Body of pancreas (tissue), 4 donors: ENCODE measurements at regions not wholly inside any gene's neighbourhood (a gene's known extent, or its start where the extent isn't known, plus 50 kb on each side); places are given as distances from the start of the nearest gene placed in this dataset.

Experiments
- ATAC-seq: fragments of 150-250 bp; one replicate; pipeline ENCODE4 v1.9.1; 2016
- DNase-seq, 4 donors: peaks; one replicate each; pipeline ENCODE4 v3.0.0-alpha.2; 2019
- H3K27ac ChIP-seq, 4 donors: fragments of 200-600 bp; sonication (generic); 1 replicate in 3 of 4; 2 replicates in 1 of 4; pipeline versions ENCODE4 v1.5.1 to v1.6.1; 2016 to 2019; ENCODE audit warnings: mild to moderate bottlenecking in 1 of 4, mixed read lengths in 1 of 4, moderate library complexity in 1 of 4
- H3K27me3 ChIP-seq, 2 donors: fragments of 200-600 bp; sonication (generic); one replicate each; pipeline ENCODE4 v1.6.0; 2016; ENCODE audit warnings: mild to moderate bottlenecking in 1 of 2
- H3K36me3 ChIP-seq, 2 donors: fragments of 200-600 bp; sonication (generic); replicated peaks in 1 of 2; 2 replicates each; pipeline ENCODE4 v1.5.1; 2016; ENCODE audit warnings: low read depth in 2 of 2; ENCODE audit not compliant: insufficient read depth in 1 of 2
- H3K4me1 ChIP-seq: fragments of 200-600 bp; sonication (generic); one replicate; pipeline ENCODE4 v1.6.0; 2016
- H3K4me3 ChIP-seq, 2 donors: fragments of 200-600 bp; sonication (generic); 1 replicate in 1 of 2; 2 replicates in 1 of 2; pipeline ENCODE4 v1.5.1; 2016 to 2019
- H3K9me3 ChIP-seq, 3 donors: fragments of 200-600 bp; sonication (generic); 1 replicate in 2 of 3; 2 replicates in 1 of 3; pipeline ENCODE4 v1.5.1; 2016
- POLR2A ChIP-seq, 3 donors: fragments of 450-650 bp; IDR thresholded peaks; one replicate each; pipeline ENCODE4 v1.6.1; 2016; ENCODE audit warnings: antibody characterized with exemption in 3 of 3, mild to moderate bottlenecking in 2 of 3
- WGBS, 2 donors: methylation state at CpG; one replicate each; pipeline ENCODE4 v1.1.5; 2017; 5-methylcytosine and 5-hydroxymethylcytosine counted together
- intact Hi-C: fragments of 100-400 bp; cut with DNase I; formaldehyde crosslinking; loops from one replicate; pipeline ENCODE4 v1.15.1; 2023
- TF ChIP-seq, protein P1 (sequence below), 7 experiments: fragments of 450-650 bp in 4 of 7; fragments of 200-600 bp in 3 of 7; sonication (generic) in 3 of 7; IDR thresholded peaks; one replicate each; pipeline ENCODE4 v1.5.1; 2016 to 2019; ENCODE audit warnings: antibody characterized with exemption in 7 of 7

DNA sequence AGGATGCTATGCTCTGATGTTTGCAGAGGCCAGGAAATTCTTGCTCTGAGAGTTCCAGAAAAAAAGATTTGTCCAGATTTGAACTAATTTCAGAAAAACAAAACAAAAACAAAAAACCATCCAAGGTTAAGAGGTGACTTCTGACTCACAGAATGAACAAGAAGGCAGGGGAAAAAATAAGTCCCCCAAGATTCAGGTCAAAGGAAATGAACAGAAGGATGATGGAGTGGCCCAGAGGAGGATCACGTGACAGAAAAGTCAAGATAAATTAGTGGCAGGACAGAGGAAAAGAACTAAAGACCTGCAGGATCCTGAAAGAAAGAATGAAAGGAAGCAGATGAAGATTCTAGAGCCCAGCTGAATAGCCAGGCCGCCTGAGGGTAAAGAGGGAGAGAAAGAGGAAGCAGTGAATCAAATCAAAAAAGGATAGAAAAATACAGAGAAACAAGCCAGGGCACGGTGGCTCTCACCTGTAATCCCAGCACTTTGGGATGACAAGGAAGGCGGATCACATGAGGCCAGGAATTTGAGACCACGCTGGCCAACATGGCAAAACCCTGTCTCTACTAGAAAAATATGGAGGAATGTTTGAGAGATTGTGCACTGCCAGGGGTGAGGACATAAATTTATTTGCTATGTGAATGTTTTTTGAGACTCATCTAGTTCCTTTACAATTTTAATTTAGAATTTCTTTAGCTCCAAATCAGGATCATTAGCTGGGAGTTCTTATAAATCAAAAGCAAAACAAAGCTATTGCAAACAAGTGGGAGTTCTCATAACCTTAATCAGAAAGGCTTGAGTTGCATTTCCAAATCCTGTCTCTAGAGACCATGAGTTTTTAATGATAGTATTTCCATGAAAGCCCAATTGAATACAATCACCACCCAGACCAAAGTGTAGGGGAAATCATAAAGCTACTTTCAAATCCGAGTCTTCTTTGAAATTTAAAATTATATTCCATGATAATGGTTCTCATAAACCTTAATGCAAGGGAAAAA is 217.1 kb upstream of the PLEKHG7 start:
- no peaks in the 10 kb centered on the region for H3K9me3 ChIP-seq
- H3K4me1 ChIP-seq = no peaks in the 10 kb centered on the region
- intact Hi-C loops = no loop called here
- no peak overlapping the region for H3K27ac ChIP-seq
- ATAC-seq (no peak), DNase-seq (no peak)
- no peak overlapping the region for H3K4me3 ChIP-seq
- no peaks in the 10 kb centered on the region for H3K36me3 ChIP-seq
- TF ChIP-seq POLR2A (IDR thresholded peaks at IDR 0.05) = no peak
- TF ChIP-seq, protein P1, sequence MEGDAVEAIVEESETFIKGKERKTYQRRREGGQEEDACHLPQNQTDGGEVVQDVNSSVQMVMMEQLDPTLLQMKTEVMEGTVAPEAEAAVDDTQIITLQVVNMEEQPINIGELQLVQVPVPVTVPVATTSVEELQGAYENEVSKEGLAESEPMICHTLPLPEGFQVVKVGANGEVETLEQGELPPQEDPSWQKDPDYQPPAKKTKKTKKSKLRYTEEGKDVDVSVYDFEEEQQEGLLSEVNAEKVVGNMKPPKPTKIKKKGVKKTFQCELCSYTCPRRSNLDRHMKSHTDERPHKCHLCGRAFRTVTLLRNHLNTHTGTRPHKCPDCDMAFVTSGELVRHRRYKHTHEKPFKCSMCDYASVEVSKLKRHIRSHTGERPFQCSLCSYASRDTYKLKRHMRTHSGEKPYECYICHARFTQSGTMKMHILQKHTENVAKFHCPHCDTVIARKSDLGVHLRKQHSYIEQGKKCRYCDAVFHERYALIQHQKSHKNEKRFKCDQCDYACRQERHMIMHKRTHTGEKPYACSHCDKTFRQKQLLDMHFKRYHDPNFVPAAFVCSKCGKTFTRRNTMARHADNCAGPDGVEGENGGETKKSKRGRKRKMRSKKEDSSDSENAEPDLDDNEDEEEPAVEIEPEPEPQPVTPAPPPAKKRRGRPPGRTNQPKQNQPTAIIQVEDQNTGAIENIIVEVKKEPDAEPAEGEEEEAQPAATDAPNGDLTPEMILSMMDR (IDR thresholded peaks at IDR 0.05) = no peak
- H3K27me3 ChIP-seq = no peaks in the 10 kb centered on the region
- WGBS, 2 donors = 81 to 84% methylated on average over 6 of the region's 6 CpGs

DNA sequence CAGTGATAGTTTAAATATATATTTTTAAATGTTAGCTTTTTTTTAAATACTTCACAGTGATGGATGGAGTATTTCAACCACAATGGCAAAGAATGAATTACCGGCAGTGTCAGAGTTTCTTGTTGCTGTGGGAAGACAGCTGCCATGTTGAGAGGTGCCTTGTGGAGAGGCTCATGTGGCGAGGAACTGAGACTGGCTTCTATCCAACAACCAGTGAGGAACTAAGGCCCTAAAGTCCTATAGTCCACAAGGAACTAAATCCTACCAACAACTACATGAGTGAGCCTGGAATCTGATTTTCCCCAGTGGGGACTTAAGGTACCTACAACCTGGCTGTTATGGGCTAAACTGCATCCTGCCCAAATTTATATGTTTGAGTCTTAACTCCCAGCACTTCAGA is 220.2 kb upstream of the PLEKHG7 start:
- no peak for TF ChIP-seq POLR2A (IDR thresholded peaks at IDR 0.05)
- TF ChIP-seq, protein P1 (IDR thresholded peaks at IDR 0.05) = no peak
- Histone ChIP-seq H3K27ac (no peak overlapping the region), H3K4me3 (no peak overlapping the region), H3K4me1 (no peaks in the 10 kb centered on the region), H3K27me3 (no peaks in the 10 kb centered on the region), H3K9me3 (no peaks in the 10 kb centered on the region), H3K36me3 (no peaks in the 10 kb centered on the region)
- ATAC-seq = no peak
- intact Hi-C loops = no loop called here
- DNase-seq = peak in 1 of 4 donors; percentile 33
- WGBS, 2 donors = 87 to 94% methylated on average over 2 of the region's 2 CpGs

DNA sequence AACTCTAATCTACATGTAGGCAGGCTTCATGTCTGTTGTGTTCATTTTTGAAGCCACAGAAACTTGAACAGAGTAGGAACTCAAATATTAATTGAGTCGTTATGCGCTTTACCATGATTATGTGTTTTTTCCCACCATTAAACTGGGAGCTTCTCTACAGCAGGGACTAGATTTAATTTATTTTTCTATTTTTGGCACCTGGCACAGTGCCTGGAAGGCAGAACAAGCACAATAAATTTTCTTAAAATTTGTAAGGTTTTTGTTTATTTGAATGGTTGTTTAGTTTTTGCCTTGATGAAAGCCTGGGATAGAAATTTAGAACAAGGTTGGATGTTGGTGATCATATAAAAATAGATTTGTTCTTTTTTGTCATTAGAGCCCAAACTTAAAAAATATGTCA is 221.7 kb upstream of the PLEKHG7 start:
- H3K27ac ChIP-seq = no peak overlapping the region
- no peak for ATAC-seq
- intact Hi-C loops = no loop called here

DNA sequence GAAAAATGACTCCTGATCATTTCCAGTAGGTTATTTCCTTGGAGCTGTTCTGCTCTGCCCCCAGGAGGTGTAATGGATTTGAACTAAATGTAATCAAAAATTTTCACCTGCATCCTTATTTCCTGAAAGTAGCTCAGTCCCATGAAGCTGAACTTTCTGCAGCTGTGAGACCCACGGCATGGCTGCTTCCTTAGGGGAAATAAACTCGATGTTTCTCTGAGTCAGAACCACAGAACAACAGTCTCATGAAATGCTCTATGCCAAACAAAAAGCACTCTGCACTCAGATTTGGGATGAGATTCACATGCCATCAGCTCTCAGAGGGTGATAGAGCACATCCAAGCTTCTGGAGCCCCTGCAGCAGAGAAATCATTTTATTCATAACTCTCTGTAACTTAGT is 224.1 kb upstream of the PLEKHG7 start:
- H3K4me3 ChIP-seq = no peak overlapping the region
- ATAC-seq (no peak), DNase-seq (no peak)
- no peak for TF ChIP-seq POLR2A (IDR thresholded peaks at IDR 0.05)
- TF ChIP-seq, protein P1 (IDR thresholded peaks at IDR 0.05) = peak in 1 of 7 experiments; percentile 23
- intact Hi-C loops = no loop called here
- no peaks in the 10 kb centered on the region for H3K4me1 ChIP-seq
- no peak overlapping the region for H3K27ac ChIP-seq
- H3K27me3 ChIP-seq = no peaks in the 10 kb centered on the region
- WGBS, 2 donors = 52 to 75% methylated on average over 2 of the region's 2 CpGs
- no peaks in the 10 kb centered on the region for H3K36me3 ChIP-seq
- no peaks in the 10 kb centered on the region for H3K9me3 ChIP-seq

More for the DNA sequence above, 221.7 kb upstream of the PLEKHG7 start:
- DNase-seq = no peak
- Histone ChIP-seq H3K4me1 (no peaks in the 10 kb centered on the region), H3K27me3 (no peaks in the 10 kb centered on the region), H3K36me3 (no peaks in the 10 kb centered on the region), H3K4me3 (no peak overlapping the region), H3K9me3 (no peaks in the 10 kb centered on the region)
- 95 to 96% methylated on average over 2 of the region's 2 CpGs for WGBS, 2 donors
- TF ChIP-seq, protein P1 (IDR thresholded peaks at IDR 0.05) = no peak
- TF ChIP-seq POLR2A (IDR thresholded peaks at IDR 0.05) = no peak
